Epithelial cell of esophagus (primary cell): ENCODE measurements at regions not wholly inside any gene's neighbourhood (a gene's known extent, or its start where the extent isn't known, plus 50 kb on each side); places are given as distances from the start of the nearest gene placed in this dataset.

Experiments used
- DNase-seq: peaks from one replicate; pipeline ENCODE4 v3.0.0; 2010; ENCODE audit warnings: low read depth
- H3K4me3 ChIP-seq: 2 replicates; pipeline ENCODE4 v1.5.1; 2011; ENCODE audit warnings: mild to moderate bottlenecking, low read length, control low read depth
- TF ChIP-seq, protein P1 (sequence below): IDR thresholded peaks from 2 replicates; pipeline ENCODE4 v1.5.1; 2011; ENCODE audit warnings: low read depth, mild to moderate bottlenecking, low read length, control low read depth, inconsistent platforms; ENCODE audit not compliant: insufficient read depth; ENCODE audit errors: missing control alignments

- TF ChIP-seq, protein P1, sequence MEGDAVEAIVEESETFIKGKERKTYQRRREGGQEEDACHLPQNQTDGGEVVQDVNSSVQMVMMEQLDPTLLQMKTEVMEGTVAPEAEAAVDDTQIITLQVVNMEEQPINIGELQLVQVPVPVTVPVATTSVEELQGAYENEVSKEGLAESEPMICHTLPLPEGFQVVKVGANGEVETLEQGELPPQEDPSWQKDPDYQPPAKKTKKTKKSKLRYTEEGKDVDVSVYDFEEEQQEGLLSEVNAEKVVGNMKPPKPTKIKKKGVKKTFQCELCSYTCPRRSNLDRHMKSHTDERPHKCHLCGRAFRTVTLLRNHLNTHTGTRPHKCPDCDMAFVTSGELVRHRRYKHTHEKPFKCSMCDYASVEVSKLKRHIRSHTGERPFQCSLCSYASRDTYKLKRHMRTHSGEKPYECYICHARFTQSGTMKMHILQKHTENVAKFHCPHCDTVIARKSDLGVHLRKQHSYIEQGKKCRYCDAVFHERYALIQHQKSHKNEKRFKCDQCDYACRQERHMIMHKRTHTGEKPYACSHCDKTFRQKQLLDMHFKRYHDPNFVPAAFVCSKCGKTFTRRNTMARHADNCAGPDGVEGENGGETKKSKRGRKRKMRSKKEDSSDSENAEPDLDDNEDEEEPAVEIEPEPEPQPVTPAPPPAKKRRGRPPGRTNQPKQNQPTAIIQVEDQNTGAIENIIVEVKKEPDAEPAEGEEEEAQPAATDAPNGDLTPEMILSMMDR = no peak
- no peak overlapping the region for H3K4me3 ChIP-seq
- no peak for DNase-seq
These were observed 124.3 kb downstream of the TRIB2 start for GRCh38 chr2:12841021-12841420.

- TF ChIP-seq, protein P1 = no peak
- DNase-seq = peak; percentile 68
- H3K4me3 ChIP-seq = no peak overlapping the region
These were observed 126.2 kb downstream of the TRIB2 start for GRCh38 chr2:12842917-12843316.

GRCh38 chr2:12844511-12844910 is 127.8 kb downstream of the TRIB2 start:
- TF ChIP-seq, protein P1 = no peak
- H3K4me3 ChIP-seq = no peak overlapping the region

DNA sequence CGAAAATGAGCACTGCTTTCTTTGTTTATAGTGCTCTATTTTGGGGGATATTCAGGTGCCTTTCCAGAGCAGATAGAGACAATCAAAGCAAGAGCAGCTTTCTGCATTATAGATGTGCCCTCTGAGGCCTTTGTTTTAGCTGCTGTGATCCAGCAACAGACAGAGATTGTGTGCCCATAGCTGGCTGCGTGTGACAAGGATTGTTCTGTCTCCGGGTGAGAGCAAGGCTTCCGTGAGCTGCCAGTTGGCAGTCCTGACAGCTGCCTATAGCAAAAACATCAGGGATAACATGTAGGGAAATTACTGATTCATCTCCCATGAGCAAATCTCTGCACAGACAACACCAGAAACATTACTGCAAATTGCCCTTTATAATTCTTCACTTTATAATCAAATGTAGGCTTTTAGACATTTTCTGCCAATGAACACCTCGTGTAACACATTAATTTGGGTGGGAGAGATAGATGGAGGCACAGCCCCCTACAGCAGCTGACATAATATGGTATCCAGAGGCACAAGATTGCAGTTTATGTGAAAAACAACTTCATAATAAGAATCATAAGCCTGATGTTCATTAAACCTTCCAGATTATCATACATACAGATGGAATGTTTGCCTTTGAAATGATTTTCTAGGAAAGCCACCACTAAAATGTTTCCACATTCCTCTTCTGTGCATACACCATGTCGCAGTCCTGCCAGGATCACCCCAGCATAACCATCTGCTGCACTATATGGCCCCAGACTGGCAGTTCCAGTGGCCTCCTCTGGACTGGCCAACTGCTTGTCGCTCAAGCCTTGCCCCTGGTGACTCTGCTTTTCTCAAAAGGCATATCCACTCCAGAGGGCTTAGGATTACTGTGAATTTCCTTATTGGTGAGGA is 131.2 kb downstream of the TRIB2 start:
- TF ChIP-seq, protein P1 = no peak
- no peak overlapping the region for H3K4me3 ChIP-seq
- no peak for DNase-seq

More at GRCh38 chr2:12844511-12844910, 127.8 kb downstream of the TRIB2 start:
- no peak for DNase-seq

GRCh38 chr2:12852135-12852534 is 135.4 kb downstream of the TRIB2 start:
- DNase-seq = no peak
- TF ChIP-seq, protein P1 = no peak
- no peak overlapping the region for H3K4me3 ChIP-seq

- no peak for DNase-seq
- no peak overlapping the region for H3K4me3 ChIP-seq
- TF ChIP-seq, protein P1 = no peak
These were observed 137.3 kb downstream of the TRIB2 start for GRCh38 chr2:12854001-12854530.
